ENCODE measurements at regions not wholly inside any gene's neighbourhood (a gene's known extent, or its start where the extent isn't known, plus 50 kb on each side); places are given as distances from the start of the nearest gene placed in this dataset.

DNA sequence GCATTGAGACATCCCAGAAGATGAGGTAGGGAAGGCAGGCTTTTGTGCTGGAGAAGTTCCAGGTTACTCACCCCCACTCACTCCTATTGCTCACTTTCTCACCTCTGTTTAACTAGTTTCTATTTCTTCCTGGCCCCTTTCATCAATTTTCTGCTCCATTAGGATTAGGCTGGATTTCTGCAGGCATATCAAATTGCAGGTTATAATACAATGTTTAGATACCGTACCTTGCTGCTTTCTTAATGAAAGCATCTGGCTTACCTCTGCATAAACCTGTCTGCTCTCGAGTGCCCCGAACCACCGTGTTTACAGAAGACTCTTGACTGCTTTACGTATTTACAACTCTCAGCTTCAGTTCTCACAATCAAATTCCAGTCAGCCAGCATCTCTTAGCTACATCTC lies 173.7 kb downstream of the ADAMTS15 start:
- no peak overlapping the region for H3K9ac ChIP-seq (ENCODE audit: extremely low read depth, insufficient read length, low read length)
- H3K27ac Mint-ChIP-seq = no peak overlapping the region
- no peak overlapping the region for H3T11ph ChIP-seq (ENCODE audit: low read length)
- H4K8ac ChIP-seq (replicated peaks; ENCODE audit: insufficient read length, low read depth, low read length) = no peak overlapping the region
- H3K56ac ChIP-seq (ENCODE audit: insufficient read length, low read depth, low read length) = no peak overlapping the region
- H3K14ac ChIP-seq (ENCODE audit: insufficient read depth, low read length) = no peak overlapping the region
- no peak overlapping the region for H2BK120ac ChIP-seq (ENCODE audit: low read depth, low read length, poor library complexity, severe bottlenecking)
- no peak overlapping the region for H3K23ac ChIP-seq (ENCODE audit: insufficient read length, low read depth, low read length)
- TF ChIP-seq, protein P1, sequence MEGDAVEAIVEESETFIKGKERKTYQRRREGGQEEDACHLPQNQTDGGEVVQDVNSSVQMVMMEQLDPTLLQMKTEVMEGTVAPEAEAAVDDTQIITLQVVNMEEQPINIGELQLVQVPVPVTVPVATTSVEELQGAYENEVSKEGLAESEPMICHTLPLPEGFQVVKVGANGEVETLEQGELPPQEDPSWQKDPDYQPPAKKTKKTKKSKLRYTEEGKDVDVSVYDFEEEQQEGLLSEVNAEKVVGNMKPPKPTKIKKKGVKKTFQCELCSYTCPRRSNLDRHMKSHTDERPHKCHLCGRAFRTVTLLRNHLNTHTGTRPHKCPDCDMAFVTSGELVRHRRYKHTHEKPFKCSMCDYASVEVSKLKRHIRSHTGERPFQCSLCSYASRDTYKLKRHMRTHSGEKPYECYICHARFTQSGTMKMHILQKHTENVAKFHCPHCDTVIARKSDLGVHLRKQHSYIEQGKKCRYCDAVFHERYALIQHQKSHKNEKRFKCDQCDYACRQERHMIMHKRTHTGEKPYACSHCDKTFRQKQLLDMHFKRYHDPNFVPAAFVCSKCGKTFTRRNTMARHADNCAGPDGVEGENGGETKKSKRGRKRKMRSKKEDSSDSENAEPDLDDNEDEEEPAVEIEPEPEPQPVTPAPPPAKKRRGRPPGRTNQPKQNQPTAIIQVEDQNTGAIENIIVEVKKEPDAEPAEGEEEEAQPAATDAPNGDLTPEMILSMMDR (conservative IDR thresholded peaks at IDR 0.05) = no peak
- H3K36me3 Mint-ChIP-seq (ENCODE audit: insufficient read depth in 1 of 3, low read depth in 3 of 3) = no peaks in the 10 kb centered on the region
- no peak for DNase-seq
- H4K91ac ChIP-seq (ENCODE audit: insufficient read length, low read depth, low read length) = no peak overlapping the region
- no peaks in the 10 kb centered on the region for H3K23me2 ChIP-seq (ENCODE audit: insufficient read length, low read depth, low read length, poor library complexity, severe bottlenecking)
- no peaks in the 10 kb centered on the region for H3K4me1 Mint-ChIP-seq
- no peak overlapping the region for H3K4me2 ChIP-seq (ENCODE audit: insufficient read depth, insufficient read length, low read length)
- no peak overlapping the region for H2BK5ac ChIP-seq (ENCODE audit: insufficient read length, low read length)
- no peaks in the 10 kb centered on the region for H3K27me3 ChIP-seq (ENCODE audit: insufficient read depth, low read length)
- peaks cover 0 to 1% of the 10 kb centered on the region in 2 experiments; a peak in 3 of 5 replicates for H3K9me3 Mint-ChIP-seq
- no peaks in the 10 kb centered on the region for H3K79me2 ChIP-seq (ENCODE audit: insufficient read depth, low read length)
- H3K4ac ChIP-seq (ENCODE audit: low read depth, low read length) = no peak overlapping the region
- H3K4me1 ChIP-seq (ENCODE audit: insufficient read depth, low read length) = no peaks in the 10 kb centered on the region
- H4K20me1 ChIP-seq (ENCODE audit: control insufficient read depth, insufficient read depth, insufficient read length) = no peaks in the 10 kb centered on the region
- no peak overlapping the region for H2BK20ac ChIP-seq (ENCODE audit: low read depth, low read length, poor library complexity, severe bottlenecking)
- no peak overlapping the region for H2BK15ac ChIP-seq (ENCODE audit: low read depth, low read length)
- H3K27me3 Mint-ChIP-seq (ENCODE audit: low read depth) = no peaks in the 10 kb centered on the region
- H3K79me1 ChIP-seq (ENCODE audit: insufficient read depth, low read depth, low read length, poor library complexity, severe bottlenecking) = no peaks in the 10 kb centered on the region
- H2AK5ac ChIP-seq (ENCODE audit: insufficient read length, low read length) = no peak overlapping the region
- no peak overlapping the region for H3K18ac ChIP-seq (ENCODE audit: insufficient read length, low read depth, low read length)
- no peak overlapping the region for H2AFZ ChIP-seq (ENCODE audit: low read length)
- no peak overlapping the region for H3K4me3 Mint-ChIP-seq
- H4K5ac ChIP-seq (ENCODE audit: insufficient read length, low read depth, low read length) = no peak overlapping the region
- no CpG with 5 or more reads among the region's 5 CpGs for WGBS (ENCODE audit: extremely low coverage, insufficient read length, low lambda C conversion rate)
- no peaks in the 10 kb centered on the region for H3K9me3 ChIP-seq (ENCODE audit: control insufficient read depth, low read depth, low read length)
- H2BK12ac ChIP-seq (ENCODE audit: insufficient read length, low read depth, low read length) = no peak overlapping the region
- no peak overlapping the region for H3K27ac ChIP-seq (ENCODE audit: insufficient read length, low read depth, low read length)

Measured in H9 (cell line).